ENCODE measurements at regions not wholly inside any gene's neighbourhood (a gene's known extent, or its start where the extent isn't known, plus 50 kb on each side); places are given as distances from the start of the nearest gene placed in this dataset.

- ATAC-seq (ENCODE audit: low read depth) (no peak), DNase-seq (no peak)
- Histone ChIP-seq H3K4me1 (ENCODE audit: control insufficient read depth, insufficient read depth, low read length) (no peaks in the 10 kb centered on the region), H3K9me1 (ENCODE audit: insufficient read depth, low read length) (no peaks in the 10 kb centered on the region), H3K27me3 (ENCODE audit: control insufficient read depth, insufficient read depth, low read length) (no peaks in the 10 kb centered on the region), H4K5ac (ENCODE audit: low read depth, low read length) (no peak overlapping the region), H3K56ac (ENCODE audit: extremely low read depth, insufficient read depth, low read length) (no peak overlapping the region), H2BK5ac (ENCODE audit: low read depth, low read length, poor library complexity, severe bottlenecking) (no peak overlapping the region), H2AFZ (replicated peaks; ENCODE audit: low read length, poor library complexity) (no peak overlapping the region), H2BK15ac (ENCODE audit: low read depth, low read length) (no peak overlapping the region), H3K4me2 (ENCODE audit: low read depth, low read length) (no peak overlapping the region), H4K91ac (ENCODE audit: insufficient read depth, low read depth, low read length) (no peak overlapping the region), H2AK5ac (ENCODE audit: low read depth, low read length) (no peak overlapping the region), H3K18ac (ENCODE audit: low read depth, low read length) (no peak overlapping the region), H3K9ac (ENCODE audit: low read depth, low read length) (no peak overlapping the region), H3K23ac (ENCODE audit: low read depth, low read length) (no peak overlapping the region), H3K79me1 (ENCODE audit: low read depth in 1 of 2, low read length in 2 of 2) (no peaks in the 10 kb centered on the region), H2BK20ac (ENCODE audit: low read depth, low read length) (no peak overlapping the region), H3K9me3 (ENCODE audit: control insufficient read depth, insufficient read depth, low read length) (peaks cover 23% of the 10 kb centered on the region), H4K8ac (ENCODE audit: low read depth in 2 of 2, low read length in 2 of 2) (no peak overlapping the region), H3K27ac (ENCODE audit: insufficient read depth, low read length) (no peak overlapping the region), H3K4me3 (ENCODE audit: insufficient read depth, low read depth, low read length) (no peak overlapping the region), H3K4ac (ENCODE audit: low read depth, low read length) (no peak overlapping the region), H3K36me3 (ENCODE audit: control insufficient read depth, insufficient read depth, low read length) (no peaks in the 10 kb centered on the region), H2BK120ac (ENCODE audit: low read depth, low read length) (no peak overlapping the region), H2AK9ac (replicated peaks; ENCODE audit: low read depth, low read length, poor library complexity) (no peak overlapping the region), H4K20me1 (ENCODE audit: insufficient read depth, low read length) (no peaks in the 10 kb centered on the region), H3K14ac (replicated peaks; ENCODE audit: low read depth, low read length) (no peak overlapping the region)
- POLR2A ChIA-PET (ENCODE audit: unreplicated experiment), result no interaction called here
- intact Hi-C loops (cut with micrococcal nuclease), result no loop called here
- no TSS peak for BruUV-seq (replicated peaks)
- CTCF ChIA-PET, result no interaction called here
- WGBS, 2 experiments (ENCODE audit: extremely low coverage in 2 of 2, insufficient read length in 1 of 2), result 43% methylated on average over 2 of the region's 7 CpGs; no CpG with 5 or more reads in 1 of the 2 experiments
- in situ Hi-C loops (cut with MboI; ENCODE audit: low sequenced_read_pairs), result no loop called here
- dilution Hi-C loops (cut with HindIII; ENCODE audit: low sequenced_read_pairs, unreplicated experiment), result no loop called here
- TF ChIP-seq RCOR1 (IDR thresholded peaks at IDR 0.05; ENCODE audit: insufficient replicate concordance, low read length) (no peak), RFX5 (IDR thresholded peaks at IDR 0.05; ENCODE audit: low read depth, low read length) (no peak), MAZ (IDR thresholded peaks at IDR 0.05; ENCODE audit: borderline replicate concordance, low read depth, low read length) (no peak), SMC3 (IDR thresholded peaks at IDR 0.05; ENCODE audit: low read depth, low read length) (no peak), MXI1 (IDR thresholded peaks at IDR 0.05; ENCODE audit: borderline replicate concordance, low read depth, low read length) (no peak), ELK1 (IDR thresholded peaks at IDR 0.05; ENCODE audit: borderline replicate concordance, low read depth, low read length) (no peak), NFE2L2 (IDR thresholded peaks at IDR 0.05; ENCODE audit: low read depth, low read length) (no peak), CHD1 (IDR thresholded peaks at IDR 0.05; ENCODE audit: low read depth, low read length) (no peak), MAFK (IDR thresholded peaks at IDR 0.05; ENCODE audit: low read depth, low read length) (no peak)
These were observed 1209.2 kb downstream of the TYW1 start for GRCh38 chr7:68205826-68206225.

Data from IMR-90 (cell line).